Esophagus squamous epithelium (tissue), 5 donors: ENCODE measurements at regions not wholly inside any gene's neighbourhood (a gene's known extent, or its start where the extent isn't known, plus 50 kb on each side); places are given as distances from the start of the nearest gene placed in this dataset.
"Not testable (repeated sequence)": the region's sequence is repeated elsewhere in the genome, so short reads cannot be mapped to it uniquely, and the experiment has no call there.

Experiments
- DNase-seq: peaks from one replicate; lab custom pipeline; 2025; lab: John Stamatoyannopoulos, UW
- H3K27ac ChIP-seq, 4 donors: fragments of 200-600 bp; sonication (generic); one replicate each; pipeline ENCODE4 v1.5.1; 2016 to 2019; ENCODE audit warnings: mild to moderate bottlenecking in 1 of 4
- H3K27me3 ChIP-seq, 4 donors: fragments of 200-600 bp; sonication (generic); 1 replicate in 3 of 4; 2 replicates in 1 of 4; pipeline versions ENCODE4 v1.5.1 to v1.6.0; 2017 to 2021; ENCODE audit warnings: antibody characterized with exemption in 1 of 4
- H3K36me3 ChIP-seq, 3 donors: fragments of 200-600 bp; sonication (generic); one replicate each; pipeline ENCODE4 v1.5.1; 2016 to 2019
- H3K4me1 ChIP-seq, 3 donors: fragments of 200-600 bp; sonication (generic); one replicate each; pipeline ENCODE4 v1.5.1; 2017 to 2019
- H3K4me3 ChIP-seq, 4 donors: fragments of 200-600 bp; sonication (generic); 1 replicate in 3 of 4; 2 replicates in 1 of 4; pipeline ENCODE4 v1.5.1; 2016 to 2019; ENCODE audit warnings: mild to moderate bottlenecking in 2 of 4, moderate library complexity in 1 of 4
- H3K9me3 ChIP-seq, 3 donors: fragments of 200-600 bp; sonication (generic); one replicate each; pipeline ENCODE4 v1.5.1; 2016 to 2019
- POLR2A ChIP-seq, 4 donors: fragments of 450-650 bp; IDR thresholded peaks; one replicate each; pipeline ENCODE4 v1.6.1; 2017; ENCODE audit warnings: antibody characterized with exemption in 4 of 4, mild to moderate bottlenecking in 4 of 4, moderate library complexity in 3 of 4
- WGBS, 2 donors: methylation state at CpG; one replicate each; pipeline ENCODE4 v1.1.5; 2018; 5-methylcytosine and 5-hydroxymethylcytosine counted together
- intact Hi-C: fragments of 100-400 bp; cut with DNase I; formaldehyde crosslinking; loops from one replicate; pipeline ENCODE4 v1.15.0; 2022
- TF ChIP-seq, protein P1 (sequence below), 6 experiments: fragments of 450-650 bp in 4 of 6; fragments of 200-600 bp in 2 of 6; sonication (generic) in 2 of 6; IDR thresholded peaks; one replicate each; pipeline ENCODE4 v1.5.1; 2016 to 2019; ENCODE audit warnings: antibody characterized with exemption in 6 of 6, mild to moderate bottlenecking in 4 of 6, moderate library complexity in 4 of 6
- donor health status: DM: yes; HTN: yes; CAD: no.

DNA sequence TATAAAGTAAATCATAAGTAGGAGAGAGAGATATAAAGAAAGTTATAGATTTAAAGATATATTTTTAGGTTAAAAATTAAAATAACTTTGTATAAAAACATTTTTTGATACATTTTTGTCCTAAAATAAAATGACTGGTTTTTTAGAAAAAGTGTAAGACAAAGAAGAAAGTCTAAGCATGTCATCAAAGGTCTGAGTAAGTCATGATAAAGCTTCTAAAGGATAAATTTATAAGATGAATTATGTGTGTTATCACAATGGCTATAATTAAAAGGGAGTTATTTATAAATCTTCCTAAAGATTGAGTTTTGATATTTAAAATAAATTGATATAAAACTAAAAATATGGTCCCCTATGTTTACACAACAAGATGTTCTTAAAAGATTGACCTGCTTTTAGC, 370.9 kb downstream of the PTPRU start:
- no peaks in the 10 kb centered on the region for H3K9me3 ChIP-seq
- H3K27ac ChIP-seq, result no peak overlapping the region
- no peaks in the 10 kb centered on the region for H3K4me1 ChIP-seq
- intact Hi-C loops, result no loop called here
- H3K36me3 ChIP-seq, result no peaks in the 10 kb centered on the region
- H3K27me3 ChIP-seq, result peaks cover 0 to 12% (median 0%) of the 10 kb centered on the region in 4 donors
- H3K4me3 ChIP-seq, result no peak overlapping the region
- TF ChIP-seq POLR2A (IDR thresholded peaks at IDR 0.05), result no peak
- TF ChIP-seq, protein P1, sequence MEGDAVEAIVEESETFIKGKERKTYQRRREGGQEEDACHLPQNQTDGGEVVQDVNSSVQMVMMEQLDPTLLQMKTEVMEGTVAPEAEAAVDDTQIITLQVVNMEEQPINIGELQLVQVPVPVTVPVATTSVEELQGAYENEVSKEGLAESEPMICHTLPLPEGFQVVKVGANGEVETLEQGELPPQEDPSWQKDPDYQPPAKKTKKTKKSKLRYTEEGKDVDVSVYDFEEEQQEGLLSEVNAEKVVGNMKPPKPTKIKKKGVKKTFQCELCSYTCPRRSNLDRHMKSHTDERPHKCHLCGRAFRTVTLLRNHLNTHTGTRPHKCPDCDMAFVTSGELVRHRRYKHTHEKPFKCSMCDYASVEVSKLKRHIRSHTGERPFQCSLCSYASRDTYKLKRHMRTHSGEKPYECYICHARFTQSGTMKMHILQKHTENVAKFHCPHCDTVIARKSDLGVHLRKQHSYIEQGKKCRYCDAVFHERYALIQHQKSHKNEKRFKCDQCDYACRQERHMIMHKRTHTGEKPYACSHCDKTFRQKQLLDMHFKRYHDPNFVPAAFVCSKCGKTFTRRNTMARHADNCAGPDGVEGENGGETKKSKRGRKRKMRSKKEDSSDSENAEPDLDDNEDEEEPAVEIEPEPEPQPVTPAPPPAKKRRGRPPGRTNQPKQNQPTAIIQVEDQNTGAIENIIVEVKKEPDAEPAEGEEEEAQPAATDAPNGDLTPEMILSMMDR (IDR thresholded peaks at IDR 0.05), result no peak
- DNase-seq, result no peak

DNA sequence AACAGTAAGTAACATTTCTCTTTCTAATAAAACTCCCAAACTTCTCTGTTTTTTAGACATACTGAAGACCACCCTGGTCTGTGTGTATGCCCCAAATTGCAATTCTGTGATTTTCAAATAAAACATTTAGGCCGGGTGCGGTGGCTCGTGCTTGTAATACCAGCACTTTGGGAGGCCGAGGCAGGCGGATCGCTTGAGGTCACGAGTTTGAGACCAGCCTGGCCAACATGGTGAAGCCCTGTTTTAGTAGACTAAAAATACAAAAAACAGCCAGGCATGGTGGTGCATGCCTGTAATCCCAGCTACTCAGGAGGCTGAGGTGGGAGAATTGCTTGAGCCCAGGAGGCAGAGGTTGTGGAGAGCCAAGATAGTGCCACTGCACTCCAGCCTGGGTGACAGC, 368.5 kb downstream of the PTPRU start:
- H3K4me1 ChIP-seq, H3K9me3 ChIP-seq, H3K27ac ChIP-seq, DNase-seq, H3K4me3 ChIP-seq, intact Hi-C loops, H3K36me3 ChIP-seq: not testable (repeated sequence)
- 83 to 84% methylated on average over 1 to 2 of the region's 7 CpGs for WGBS, 2 donors
- H3K27me3 ChIP-seq, result peaks cover 0 to 19% (median 0%) of the 10 kb centered on the region in 4 donors

GRCh38 chr1:29603622-29604021, 367.3 kb downstream of the PTPRU start:
- WGBS, 2 donors, result 57 to 69% methylated on average over 2 of the region's 2 CpGs
- Histone ChIP-seq H3K36me3 (no peaks in the 10 kb centered on the region), H3K27ac (no peak overlapping the region), H3K9me3 (no peaks in the 10 kb centered on the region), H3K4me1 (no peaks in the 10 kb centered on the region), H3K27me3 (peaks cover 0 to 22% (median 0%) of the 10 kb centered on the region in 4 donors), H3K4me3 (no peak overlapping the region)
- intact Hi-C loops, result no loop called here
- DNase-seq, result no peak
- TF ChIP-seq, protein P1 (IDR thresholded peaks at IDR 0.05), result no peak
- no peak for TF ChIP-seq POLR2A (IDR thresholded peaks at IDR 0.05)

DNA sequence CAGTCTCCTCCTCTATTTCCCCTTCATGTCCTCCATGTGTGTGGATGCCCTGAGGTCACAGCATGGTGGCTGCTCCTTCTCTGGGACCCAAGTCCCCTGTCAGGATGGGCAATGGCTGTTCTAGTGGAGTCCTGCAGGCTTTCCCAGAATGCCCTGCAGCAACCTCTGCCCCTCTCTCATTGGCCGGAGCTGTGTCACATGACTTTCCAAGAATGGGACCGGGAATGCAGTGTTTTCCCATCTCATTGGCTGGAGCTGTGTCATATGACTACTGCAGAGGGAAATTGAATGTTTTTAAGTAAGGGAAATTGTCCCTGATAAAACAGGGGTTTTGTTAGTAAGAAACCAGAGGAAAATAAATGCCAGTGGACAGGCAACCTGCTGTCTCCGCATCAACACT, 365.9 kb downstream of the PTPRU start:
- no peak overlapping the region for H3K4me3 ChIP-seq
- intact Hi-C loops, result no loop called here
- H3K4me1 ChIP-seq, result no peaks in the 10 kb centered on the region
- WGBS, 2 donors, result 80 to 88% methylated on average over 3 of the region's 3 CpGs
- no peaks in the 10 kb centered on the region for H3K36me3 ChIP-seq
- no peaks in the 10 kb centered on the region for H3K9me3 ChIP-seq
- peaks cover 0 to 23% (median 0%) of the 10 kb centered on the region in 4 donors for H3K27me3 ChIP-seq
- TF ChIP-seq, protein P1 (IDR thresholded peaks at IDR 0.05), result no peak
- TF ChIP-seq POLR2A (IDR thresholded peaks at IDR 0.05), result no peak
- no peak for DNase-seq
- H3K27ac ChIP-seq, result no peak overlapping the region

DNA sequence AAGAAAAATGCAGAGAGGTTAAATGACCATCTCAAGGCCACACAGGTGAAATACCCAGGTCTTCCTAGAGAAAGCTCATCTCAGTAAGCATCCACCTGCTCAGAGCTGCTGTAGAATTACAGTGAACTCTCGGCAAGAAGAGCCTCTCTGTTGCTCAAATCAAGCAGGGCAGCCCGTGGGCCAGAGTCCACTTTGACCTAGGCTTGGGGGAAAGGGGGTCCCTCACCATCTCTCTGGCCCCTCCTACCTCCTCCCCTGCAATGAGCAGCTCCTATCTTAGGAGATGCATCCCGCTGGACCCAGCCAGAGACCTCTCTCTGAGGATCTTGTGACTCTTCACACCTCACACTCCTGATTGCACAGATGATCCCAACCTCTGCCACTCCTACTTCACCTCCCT, 364.7 kb downstream of the PTPRU start:
- intact Hi-C loops, result no loop called here
- TF ChIP-seq POLR2A (IDR thresholded peaks at IDR 0.05), result no peak
- TF ChIP-seq, protein P1 (IDR thresholded peaks at IDR 0.05), result no peak
- H3K4me1 ChIP-seq, result no peaks in the 10 kb centered on the region
- DNase-seq, result no peak
- H3K4me3 ChIP-seq, result no peak overlapping the region
- peaks cover 0 to 23% (median 0%) of the 10 kb centered on the region in 4 donors for H3K27me3 ChIP-seq
- WGBS, 2 donors, result 50 to 58% methylated on average over 2 to 3 of the region's 3 CpGs
- no peak overlapping the region for H3K27ac ChIP-seq
- no peaks in the 10 kb centered on the region for H3K36me3 ChIP-seq
- H3K9me3 ChIP-seq, result no peaks in the 10 kb centered on the region

DNA sequence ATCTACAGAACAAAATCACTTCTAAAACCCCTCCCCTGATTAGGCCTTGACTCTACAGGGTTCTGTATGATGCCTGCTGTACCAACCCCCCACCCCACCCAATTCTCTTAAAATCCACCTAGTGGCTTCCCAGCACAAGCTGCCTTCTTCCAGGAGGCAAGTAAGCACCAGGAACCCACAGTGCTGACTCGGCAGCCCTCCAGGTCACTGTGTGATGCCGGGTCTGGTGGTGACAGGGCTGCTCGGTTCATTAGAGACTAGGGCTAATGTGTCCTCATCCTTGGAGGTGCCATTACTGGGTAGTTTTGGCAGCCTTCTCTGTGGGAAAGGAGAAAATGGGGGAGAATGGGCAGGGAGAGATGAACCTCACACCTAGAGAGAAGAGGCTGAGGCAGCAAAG, 363.5 kb downstream of the PTPRU start:
- WGBS, 2 donors, result 55% methylated on average over 2 of the region's 3 CpGs; no CpG with 5 or more reads in 1 of the 2 donors
- Histone ChIP-seq H3K36me3 (no peaks in the 10 kb centered on the region), H3K4me3 (no peak overlapping the region), H3K4me1 (no peaks in the 10 kb centered on the region), H3K27ac (no peak overlapping the region), H3K9me3 (no peaks in the 10 kb centered on the region), H3K27me3 (peaks cover 0 to 23% (median 0%) of the 10 kb centered on the region in 4 donors)
- intact Hi-C loops, result no loop called here
- no peak for DNase-seq
- TF ChIP-seq, protein P1 (IDR thresholded peaks at IDR 0.05), result no peak
- no peak for TF ChIP-seq POLR2A (IDR thresholded peaks at IDR 0.05)
